Naive B cell (primary cell): ENCODE measurements at regions not wholly inside any gene's neighbourhood (a gene's known extent, or its start where the extent isn't known, plus 50 kb on each side); places are given as distances from the start of the nearest gene placed in this dataset.

Source experiments
- ATAC-seq, 2 donors: fragments of 150-1000 bp; cut with Tn5 transposase; 2 replicates each; pipeline ENCODE4 v1.10.0; 2021; ENCODE audit warnings: low read depth in 2 of 2, mild to moderate bottlenecking in 2 of 2, moderate library complexity in 2 of 2
- DNase-seq: peaks from one replicate; pipeline ENCODE4 v3.0.0; 2022
- H3K27ac Mint-ChIP-seq, 6 donors: one replicate each; pipeline ENCODE4 v1.8.0; 2020 to 2022; ENCODE audit warnings: mild to moderate bottlenecking in 6 of 6, mixed read lengths in 6 of 6, moderate library complexity in 5 of 6, inconsistent platforms in 2 of 6
- H3K27me3 Mint-ChIP-seq, 3 donors: one replicate each; pipeline ENCODE4 v1.8.0; 2021 to 2022; ENCODE audit warnings: mixed read lengths in 3 of 3, mild to moderate bottlenecking in 1 of 3
- H3K36me3 Mint-ChIP-seq, 2 donors: one replicate each; pipeline ENCODE4 v1.8.0; 2020 to 2022; ENCODE audit warnings: mixed read lengths in 2 of 2, inconsistent platforms in 1 of 2, mild to moderate bottlenecking in 1 of 2
- H3K4me1 Mint-ChIP-seq, 3 donors: one replicate each; pipeline ENCODE4 v1.8.0; 2020 to 2022; ENCODE audit warnings: mixed read lengths in 3 of 3, inconsistent platforms in 1 of 3, mild to moderate bottlenecking in 1 of 3, moderate library complexity in 1 of 3
- H3K4me3 Mint-ChIP-seq, 8 donors: one replicate each; pipeline ENCODE4 v1.8.0; 2020 to 2022; ENCODE audit warnings: mild to moderate bottlenecking in 8 of 8, mixed read lengths in 8 of 8, moderate library complexity in 8 of 8, inconsistent platforms in 2 of 8
- H3K9me3 Mint-ChIP-seq, 7 donors: one replicate each; pipeline ENCODE4 v1.8.0; 2020 to 2022; ENCODE audit warnings: mixed read lengths in 7 of 7, mild to moderate bottlenecking in 5 of 7, inconsistent platforms in 2 of 7, moderate library complexity in 1 of 7

DNA sequence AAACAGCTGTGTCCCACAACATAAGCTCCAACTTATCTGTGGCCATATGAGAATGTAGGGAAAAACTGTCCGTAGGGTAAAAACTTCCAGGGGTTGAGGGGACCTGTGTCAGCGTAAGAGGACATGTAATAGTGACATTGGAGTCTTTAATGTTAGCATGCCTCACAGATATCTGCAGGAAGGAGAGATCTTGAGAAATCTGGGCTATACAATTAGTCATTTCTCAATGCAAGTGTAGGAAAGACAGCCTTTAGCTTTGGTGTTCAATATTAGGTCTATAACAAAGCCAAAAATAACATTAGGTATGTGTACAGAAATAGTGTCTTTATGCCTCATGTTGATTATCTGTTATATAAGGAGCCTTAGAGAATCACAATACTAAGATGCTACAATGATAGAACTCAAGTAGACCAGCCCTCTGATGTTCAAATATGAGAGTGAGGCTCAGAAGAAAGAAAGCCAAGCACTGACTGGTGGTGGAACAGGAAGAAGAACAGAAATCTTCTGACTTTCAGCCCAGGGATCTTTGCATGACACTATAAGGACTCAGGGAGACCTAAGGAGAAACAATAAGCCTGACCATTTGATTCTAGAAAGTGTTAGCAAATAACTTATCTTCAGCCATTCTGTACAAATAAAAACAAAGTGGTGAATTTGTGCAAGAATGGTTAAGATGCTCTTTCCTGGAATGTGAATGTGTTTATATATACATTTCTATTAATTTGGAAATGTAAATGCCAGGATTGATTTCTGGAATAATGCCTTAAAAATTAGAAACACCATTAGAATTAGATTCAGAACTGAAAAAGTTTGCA, 152.6 kb downstream of the ZC3H11B start:
- DNase-seq = no peak
- ATAC-seq = no peak
- Mint-ChIP-seq H3K27me3 (no peaks in the 10 kb centered on the region), H3K4me1 (peaks cover 9 to 21% (median 13%) of the 10 kb centered on the region in 3 donors), H3K36me3 (no peaks in the 10 kb centered on the region), H3K4me3 (peak overlapping the region in 3 of 8 donors; percentile 29 to 61 (median 40)), H3K9me3 (peaks cover 0 to 7% (median 3%) of the 10 kb centered on the region in 7 donors), H3K27ac (peak overlapping the region in 2 of 6 donors; percentile 35 to 84)

DNA sequence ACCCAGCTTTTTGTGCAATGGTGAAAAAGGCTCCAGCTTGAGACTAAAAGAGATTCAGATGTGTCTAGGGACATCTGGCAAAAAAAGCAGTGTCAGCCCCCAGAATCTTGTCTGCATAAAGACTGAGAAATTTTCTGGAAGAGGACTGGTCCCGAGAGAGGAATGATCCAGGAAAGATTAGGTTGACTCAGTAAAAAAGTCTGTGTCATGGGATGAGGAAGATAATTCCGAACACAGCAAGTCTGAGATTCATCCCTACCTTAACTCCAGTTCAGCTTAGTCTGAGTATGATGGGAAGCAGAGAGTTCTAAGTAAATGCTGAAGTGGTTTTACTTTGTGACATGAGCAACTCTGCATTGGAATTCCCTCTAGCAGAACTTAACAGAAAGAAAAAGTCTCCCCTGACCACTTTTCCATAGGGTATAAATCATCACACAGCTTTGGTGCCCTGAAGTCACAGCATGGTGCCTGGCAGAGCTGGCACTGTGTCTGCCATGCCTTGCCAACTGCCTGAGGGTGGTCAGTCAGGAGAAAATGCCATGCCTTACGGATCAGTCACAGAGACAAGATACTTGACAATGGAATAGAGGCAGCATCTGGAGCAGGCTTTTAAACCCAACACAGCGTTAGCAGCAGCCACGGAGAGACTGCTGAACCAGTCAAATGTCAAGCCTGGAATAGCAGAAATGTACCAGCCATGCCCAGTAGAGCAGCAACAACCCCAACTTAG, 153.4 kb downstream of the ZC3H11B start:
- H3K4me3 Mint-ChIP-seq = no peak overlapping the region
- no peak for ATAC-seq
- no peak for DNase-seq
- H3K36me3 Mint-ChIP-seq = no peaks in the 10 kb centered on the region
- H3K4me1 Mint-ChIP-seq = peaks cover 9 to 21% (median 13%) of the 10 kb centered on the region in 3 donors
- H3K27me3 Mint-ChIP-seq = no peaks in the 10 kb centered on the region
- H3K27ac Mint-ChIP-seq = peak overlapping the region in 1 of 6 donors; percentile 81
- H3K9me3 Mint-ChIP-seq = peaks cover 0 to 7% (median 3%) of the 10 kb centered on the region in 7 donors

- Mint-ChIP-seq H3K27ac (peak overlapping the region in 1 of 6 donors; percentile 73), H3K9me3 (no peaks in the 10 kb centered on the region), H3K27me3 (no peaks in the 10 kb centered on the region), H3K4me1 (no peaks in the 10 kb centered on the region), H3K36me3 (no peaks in the 10 kb centered on the region), H3K4me3 (no peak overlapping the region)
- DNase-seq (no peak), ATAC-seq (no peak)
Observed at GRCh38 chr1:219446288-219446687, 166.6 kb downstream of the ZC3H11B start.

DNA sequence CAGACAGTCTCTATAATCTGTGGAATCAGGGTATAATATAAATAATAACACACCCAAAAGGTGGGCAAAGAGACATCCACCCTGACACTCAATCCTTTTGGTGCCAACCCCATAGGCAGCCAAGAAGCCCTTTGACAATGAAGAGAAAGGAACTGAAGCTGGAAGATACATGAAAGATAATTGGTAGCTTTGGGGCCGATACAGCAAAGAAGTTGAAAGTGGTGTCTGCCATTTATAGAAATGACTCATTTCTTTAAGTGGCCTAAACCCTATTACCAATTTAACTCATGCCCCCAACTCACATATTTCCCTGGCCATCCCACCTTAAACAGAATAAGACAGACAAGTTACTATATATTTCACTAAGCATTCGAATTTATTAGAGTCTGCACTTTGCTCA, 167.0 kb downstream of the ZC3H11B start:
- no peaks in the 10 kb centered on the region for H3K4me1 Mint-ChIP-seq
- H3K36me3 Mint-ChIP-seq = no peaks in the 10 kb centered on the region
- DNase-seq (no peak), ATAC-seq (no peak)
- H3K27me3 Mint-ChIP-seq = no peaks in the 10 kb centered on the region
- no peaks in the 10 kb centered on the region for H3K9me3 Mint-ChIP-seq
- H3K4me3 Mint-ChIP-seq = peak overlapping the region in 1 of 8 donors; percentile 47
- H3K27ac Mint-ChIP-seq = peak overlapping the region in 1 of 6 donors; percentile 73

- ATAC-seq = no peak
- no peaks in the 10 kb centered on the region for H3K9me3 Mint-ChIP-seq
- no peak overlapping the region for H3K4me3 Mint-ChIP-seq
Observed at GRCh38 chr1:219444474-219444873, 168.4 kb downstream of the ZC3H11B start.

DNA sequence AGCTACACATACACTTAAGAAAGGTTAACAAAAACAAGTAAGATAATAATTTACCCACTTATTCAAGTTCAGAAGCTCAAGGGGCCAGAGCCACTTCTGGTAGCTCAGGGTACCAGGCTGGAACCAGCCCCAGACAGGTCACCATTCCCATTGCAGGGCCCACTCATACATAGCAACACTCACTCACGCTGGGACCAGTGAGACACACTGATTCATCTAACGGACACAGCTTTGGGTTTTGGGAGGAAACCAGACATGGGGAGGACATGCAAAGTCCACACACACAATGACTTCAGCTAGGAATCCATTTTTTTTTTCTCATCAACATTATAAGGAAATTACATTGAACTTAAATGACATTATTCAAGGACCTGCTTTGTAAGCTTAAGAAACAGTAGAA, 169.1 kb downstream of the ZC3H11B start:
- H3K27me3 Mint-ChIP-seq = no peaks in the 10 kb centered on the region
- H3K27ac Mint-ChIP-seq = peak overlapping the region in 1 of 6 donors; percentile 15
- no peak overlapping the region for H3K4me3 Mint-ChIP-seq

More at GRCh38 chr1:219444474-219444873, 168.4 kb downstream of the ZC3H11B start:
- Mint-ChIP-seq H3K4me1 (no peaks in the 10 kb centered on the region), H3K36me3 (no peaks in the 10 kb centered on the region), H3K27ac (no peak overlapping the region), H3K27me3 (no peaks in the 10 kb centered on the region)
- DNase-seq = no peak

DNA sequence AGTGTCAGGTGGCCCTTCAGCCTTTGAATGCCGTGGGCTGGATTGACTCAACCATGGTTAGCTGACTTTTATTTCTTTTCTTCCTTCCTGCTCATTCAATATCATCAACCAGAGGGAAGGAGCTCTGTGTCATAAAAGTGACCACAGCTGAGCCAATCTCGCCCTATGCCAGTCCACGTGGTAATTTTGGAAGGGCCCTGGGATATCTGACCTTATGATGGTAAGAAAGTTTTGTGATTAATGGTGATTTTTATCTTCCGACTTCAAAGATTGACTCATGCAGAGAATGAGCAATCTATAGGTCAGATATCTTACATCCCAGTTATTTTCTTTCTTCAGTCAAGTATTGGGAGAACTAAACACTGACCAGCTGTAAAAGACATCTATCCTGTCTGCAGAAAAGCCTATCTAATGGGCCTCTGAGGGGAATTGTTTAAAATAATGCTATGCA, 170.3 kb downstream of the ZC3H11B start:
- ATAC-seq (no peak), DNase-seq (no peak)
- Mint-ChIP-seq H3K9me3 (no peaks in the 10 kb centered on the region), H3K4me3 (no peak overlapping the region), H3K4me1 (no peaks in the 10 kb centered on the region), H3K36me3 (no peaks in the 10 kb centered on the region), H3K27me3 (no peaks in the 10 kb centered on the region), H3K27ac (no peak overlapping the region)

More for the DNA sequence above, 169.1 kb downstream of the ZC3H11B start:
- Mint-ChIP-seq H3K36me3 (no peaks in the 10 kb centered on the region), H3K4me1 (no peaks in the 10 kb centered on the region), H3K9me3 (no peaks in the 10 kb centered on the region)
- no peak for ATAC-seq
- DNase-seq = no peak

GRCh38 chr1:219441884-219442283, 171.0 kb downstream of the ZC3H11B start:
- Mint-ChIP-seq H3K27me3 (no peaks in the 10 kb centered on the region), H3K9me3 (no peaks in the 10 kb centered on the region), H3K4me3 (no peak overlapping the region), H3K27ac (no peak overlapping the region), H3K36me3 (no peaks in the 10 kb centered on the region), H3K4me1 (no peaks in the 10 kb centered on the region)
- no peak for DNase-seq
- ATAC-seq = no peak

DNA sequence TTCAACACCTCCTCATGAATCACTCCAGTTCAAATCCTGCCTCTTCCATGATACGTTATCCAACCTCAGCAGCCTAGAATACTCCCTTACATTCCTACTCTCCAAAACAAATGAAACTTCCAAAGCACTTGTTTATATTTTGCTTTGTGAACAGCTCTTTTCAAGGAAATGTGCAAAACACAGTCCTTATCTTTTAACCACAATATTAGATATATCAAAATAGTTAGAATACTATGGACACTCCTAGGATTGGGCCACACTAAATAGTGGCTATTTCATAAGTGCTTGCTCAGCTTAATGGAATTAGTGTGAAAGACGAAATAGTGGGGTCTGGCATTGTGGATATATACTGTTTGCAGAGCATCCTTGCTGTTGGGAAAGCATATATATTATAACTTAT, 173.5 kb downstream of the ZC3H11B start:
- Mint-ChIP-seq H3K36me3 (no peaks in the 10 kb centered on the region), H3K27ac (no peak overlapping the region), H3K4me1 (no peaks in the 10 kb centered on the region), H3K27me3 (no peaks in the 10 kb centered on the region), H3K9me3 (no peaks in the 10 kb centered on the region), H3K4me3 (no peak overlapping the region)
- no peak for DNase-seq
- no peak for ATAC-seq

GRCh38 chr1:219438386-219438785, 174.5 kb downstream of the ZC3H11B start:
- no peak overlapping the region for H3K4me3 Mint-ChIP-seq
- H3K9me3 Mint-ChIP-seq = no peaks in the 10 kb centered on the region

DNA sequence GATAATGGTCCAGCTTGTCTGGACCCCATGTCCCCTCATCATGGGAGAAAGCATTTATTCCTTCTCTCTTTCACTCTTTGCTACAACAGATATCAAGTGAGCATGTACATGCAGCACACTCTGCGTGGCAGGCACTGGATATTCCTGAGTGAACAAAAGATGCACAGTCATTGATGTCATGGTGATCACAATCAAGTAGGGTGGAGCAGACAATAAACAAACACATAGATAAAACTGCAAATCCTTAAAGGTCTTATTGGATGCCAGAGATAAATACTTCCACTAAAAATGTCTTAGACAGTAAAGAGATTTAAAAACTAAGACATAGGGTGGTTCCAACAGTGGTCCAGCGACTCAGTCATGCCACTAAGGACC, 178.0 kb downstream of the ZC3H11B start:
- Mint-ChIP-seq H3K9me3 (no peaks in the 10 kb centered on the region), H3K36me3 (no peaks in the 10 kb centered on the region), H3K4me1 (no peaks in the 10 kb centered on the region), H3K27ac (no peak overlapping the region), H3K4me3 (no peak overlapping the region), H3K27me3 (no peaks in the 10 kb centered on the region)
- ATAC-seq (no peak), DNase-seq (no peak)

More at GRCh38 chr1:219438386-219438785, 174.5 kb downstream of the ZC3H11B start:
- H3K4me1 Mint-ChIP-seq = no peaks in the 10 kb centered on the region
- no peaks in the 10 kb centered on the region for H3K36me3 Mint-ChIP-seq
- ATAC-seq (no peak), DNase-seq (no peak)
- H3K27me3 Mint-ChIP-seq = no peaks in the 10 kb centered on the region
- no peak overlapping the region for H3K27ac Mint-ChIP-seq

GRCh38 chr1:219434285-219434922, 178.5 kb downstream of the ZC3H11B start:
- Mint-ChIP-seq H3K27ac (no peak overlapping the region), H3K27me3 (no peaks in the 10 kb centered on the region), H3K9me3 (no peaks in the 10 kb centered on the region), H3K36me3 (no peaks in the 10 kb centered on the region), H3K4me1 (no peaks in the 10 kb centered on the region), H3K4me3 (no peak overlapping the region)
- DNase-seq (no peak), ATAC-seq (no peak)

DNA sequence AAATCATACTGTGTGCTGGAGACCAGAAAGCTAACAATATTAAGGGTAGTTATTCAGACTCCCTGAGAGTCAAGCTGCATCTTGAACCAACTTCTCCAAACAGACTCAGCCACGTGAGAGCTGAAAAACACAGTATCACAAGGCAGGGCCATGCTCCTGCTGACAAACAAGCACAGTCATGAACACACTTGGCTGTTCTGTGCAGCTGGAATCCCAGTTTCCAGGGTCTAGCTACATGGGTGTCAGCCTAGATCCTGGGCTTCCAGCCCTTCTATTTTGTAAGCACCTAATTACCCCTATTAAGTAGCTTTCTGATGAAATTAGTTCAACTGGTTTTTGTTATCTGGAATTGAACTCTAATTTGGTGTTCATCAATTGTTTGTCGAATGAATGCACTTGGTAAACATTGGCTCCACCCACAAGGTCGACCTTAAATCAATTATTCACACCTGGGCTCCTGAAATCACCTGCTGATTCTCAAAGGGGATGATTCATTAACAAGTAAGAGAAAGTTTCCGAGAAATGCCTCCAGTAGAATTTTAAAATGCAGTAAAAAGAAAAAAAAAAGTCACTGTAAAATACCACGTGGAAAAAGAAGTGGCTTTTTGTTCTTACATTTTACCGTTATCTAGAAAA, 179.3 kb downstream of the ZC3H11B start:
- no peaks in the 10 kb centered on the region for H3K4me1 Mint-ChIP-seq
- H3K36me3 Mint-ChIP-seq = no peaks in the 10 kb centered on the region
- ATAC-seq = no peak
- no peaks in the 10 kb centered on the region for H3K9me3 Mint-ChIP-seq
- no peak for DNase-seq
- H3K4me3 Mint-ChIP-seq = no peak overlapping the region
- no peak overlapping the region for H3K27ac Mint-ChIP-seq
- H3K27me3 Mint-ChIP-seq = peaks cover 0 to 6% (median 0%) of the 10 kb centered on the region in 3 donors
